Body of pancreas (tissue), 4 donors: ENCODE measurements at regions not wholly inside any gene's neighbourhood (a gene's known extent, or its start where the extent isn't known, plus 50 kb on each side); places are given as distances from the start of the nearest gene placed in this dataset.
"Not testable (repeated sequence)": the region's sequence is repeated elsewhere in the genome, so short reads cannot be mapped to it uniquely, and the experiment has no call there.

ENCODE experiments used
- ATAC-seq: fragments of 150-250 bp; one replicate; pipeline ENCODE4 v1.9.1; 2016
- DNase-seq, 4 donors: peaks; one replicate each; pipeline ENCODE4 v3.0.0-alpha.2; 2019
- H3K27ac ChIP-seq, 4 donors: fragments of 200-600 bp; sonication (generic); 1 replicate in 3 of 4; 2 replicates in 1 of 4; pipeline versions ENCODE4 v1.5.1 to v1.6.1; 2016 to 2019; ENCODE audit warnings: mild to moderate bottlenecking in 1 of 4, mixed read lengths in 1 of 4, moderate library complexity in 1 of 4
- H3K27me3 ChIP-seq, 2 donors: fragments of 200-600 bp; sonication (generic); one replicate each; pipeline ENCODE4 v1.6.0; 2016; ENCODE audit warnings: mild to moderate bottlenecking in 1 of 2
- H3K36me3 ChIP-seq, 2 donors: fragments of 200-600 bp; sonication (generic); replicated peaks in 1 of 2; 2 replicates each; pipeline ENCODE4 v1.5.1; 2016; ENCODE audit warnings: low read depth in 2 of 2; ENCODE audit not compliant: insufficient read depth in 1 of 2
- H3K4me1 ChIP-seq: fragments of 200-600 bp; sonication (generic); one replicate; pipeline ENCODE4 v1.6.0; 2016
- H3K4me3 ChIP-seq, 2 donors: fragments of 200-600 bp; sonication (generic); 1 replicate in 1 of 2; 2 replicates in 1 of 2; pipeline ENCODE4 v1.5.1; 2016 to 2019
- H3K9me3 ChIP-seq, 3 donors: fragments of 200-600 bp; sonication (generic); 1 replicate in 2 of 3; 2 replicates in 1 of 3; pipeline ENCODE4 v1.5.1; 2016
- POLR2A ChIP-seq, 3 donors: fragments of 450-650 bp; IDR thresholded peaks; one replicate each; pipeline ENCODE4 v1.6.1; 2016; ENCODE audit warnings: antibody characterized with exemption in 3 of 3, mild to moderate bottlenecking in 2 of 3
- WGBS, 2 donors: methylation state at CpG; one replicate each; pipeline ENCODE4 v1.1.5; 2017; 5-methylcytosine and 5-hydroxymethylcytosine counted together
- intact Hi-C: fragments of 100-400 bp; cut with DNase I; formaldehyde crosslinking; loops from one replicate; pipeline ENCODE4 v1.15.1; 2023
- TF ChIP-seq, protein P1 (sequence below), 7 experiments: fragments of 450-650 bp in 4 of 7; fragments of 200-600 bp in 3 of 7; sonication (generic) in 3 of 7; IDR thresholded peaks; one replicate each; pipeline ENCODE4 v1.5.1; 2016 to 2019; ENCODE audit warnings: antibody characterized with exemption in 7 of 7

GRCh38 chr2:167814881-167815718 is 432.3 kb downstream of the STK39 start:
- 68 to 69% methylated on average over 10 of the region's 10 CpGs for WGBS, 2 donors
- Histone ChIP-seq H3K9me3 (no peaks in the 10 kb centered on the region), H3K4me3 (no peak overlapping the region), H3K36me3 (no peaks in the 10 kb centered on the region), H3K27me3 (no peaks in the 10 kb centered on the region), H3K4me1 (peaks cover 10% of the 10 kb centered on the region), H3K27ac (peak overlapping the region in 2 of 4 donors; percentile 3 to 18)
- TF ChIP-seq, protein P1, sequence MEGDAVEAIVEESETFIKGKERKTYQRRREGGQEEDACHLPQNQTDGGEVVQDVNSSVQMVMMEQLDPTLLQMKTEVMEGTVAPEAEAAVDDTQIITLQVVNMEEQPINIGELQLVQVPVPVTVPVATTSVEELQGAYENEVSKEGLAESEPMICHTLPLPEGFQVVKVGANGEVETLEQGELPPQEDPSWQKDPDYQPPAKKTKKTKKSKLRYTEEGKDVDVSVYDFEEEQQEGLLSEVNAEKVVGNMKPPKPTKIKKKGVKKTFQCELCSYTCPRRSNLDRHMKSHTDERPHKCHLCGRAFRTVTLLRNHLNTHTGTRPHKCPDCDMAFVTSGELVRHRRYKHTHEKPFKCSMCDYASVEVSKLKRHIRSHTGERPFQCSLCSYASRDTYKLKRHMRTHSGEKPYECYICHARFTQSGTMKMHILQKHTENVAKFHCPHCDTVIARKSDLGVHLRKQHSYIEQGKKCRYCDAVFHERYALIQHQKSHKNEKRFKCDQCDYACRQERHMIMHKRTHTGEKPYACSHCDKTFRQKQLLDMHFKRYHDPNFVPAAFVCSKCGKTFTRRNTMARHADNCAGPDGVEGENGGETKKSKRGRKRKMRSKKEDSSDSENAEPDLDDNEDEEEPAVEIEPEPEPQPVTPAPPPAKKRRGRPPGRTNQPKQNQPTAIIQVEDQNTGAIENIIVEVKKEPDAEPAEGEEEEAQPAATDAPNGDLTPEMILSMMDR (IDR thresholded peaks at IDR 0.05): no peak
- no peak for TF ChIP-seq POLR2A (IDR thresholded peaks at IDR 0.05)
- DNase-seq (peak in 1 of 4 donors; percentile 7), ATAC-seq (peak; percentile 58)
- intact Hi-C loops: no loop called here

DNA sequence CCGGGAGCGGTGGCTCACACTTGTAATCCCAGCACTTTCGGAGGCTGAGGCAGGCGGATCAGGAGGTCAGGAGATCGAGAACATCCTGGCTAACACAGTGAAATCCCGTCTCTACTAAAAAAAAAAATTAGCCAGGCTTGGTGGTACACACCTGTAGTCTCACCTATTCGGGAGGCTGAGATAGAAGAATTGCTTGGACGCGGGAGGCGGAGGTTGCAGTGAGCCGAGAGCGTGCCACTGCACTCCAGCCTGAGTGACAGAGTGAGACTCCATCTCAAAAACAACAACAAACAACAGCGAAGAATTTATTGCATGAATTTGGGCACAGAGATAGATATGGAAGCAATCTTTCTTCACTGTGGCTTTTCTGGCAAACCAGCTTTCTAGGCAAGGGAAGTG is 432.9 kb downstream of the STK39 start:
- H3K27ac ChIP-seq, DNase-seq, ATAC-seq, intact Hi-C loops, H3K27me3 ChIP-seq, H3K9me3 ChIP-seq, H3K4me1 ChIP-seq, H3K4me3 ChIP-seq, H3K36me3 ChIP-seq: not testable (repeated sequence)
- 91 to 97% methylated on average over 13 of the region's 13 CpGs for WGBS, 2 donors

DNA sequence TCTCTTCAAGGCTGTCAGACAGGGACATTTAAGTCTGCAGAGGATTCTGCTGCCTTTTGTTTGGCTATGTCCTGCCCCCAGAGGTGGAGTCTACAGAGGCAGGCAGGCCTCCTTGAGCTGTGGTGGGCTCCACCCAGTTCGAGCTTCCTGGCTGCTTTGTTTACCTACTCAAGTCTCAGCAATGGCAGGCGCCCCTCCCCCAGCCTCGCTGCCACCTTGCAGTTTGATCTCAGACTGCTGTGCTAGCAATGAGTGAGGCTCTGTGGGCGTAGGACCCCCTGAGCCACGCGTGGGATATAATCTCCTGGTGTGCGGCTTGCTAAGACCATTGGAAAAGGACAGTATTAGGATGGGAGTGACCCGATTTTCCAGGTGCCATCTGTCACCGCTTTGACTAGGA is 437.6 kb downstream of the STK39 start:
- intact Hi-C loops, ATAC-seq: not testable (repeated sequence)

DNA sequence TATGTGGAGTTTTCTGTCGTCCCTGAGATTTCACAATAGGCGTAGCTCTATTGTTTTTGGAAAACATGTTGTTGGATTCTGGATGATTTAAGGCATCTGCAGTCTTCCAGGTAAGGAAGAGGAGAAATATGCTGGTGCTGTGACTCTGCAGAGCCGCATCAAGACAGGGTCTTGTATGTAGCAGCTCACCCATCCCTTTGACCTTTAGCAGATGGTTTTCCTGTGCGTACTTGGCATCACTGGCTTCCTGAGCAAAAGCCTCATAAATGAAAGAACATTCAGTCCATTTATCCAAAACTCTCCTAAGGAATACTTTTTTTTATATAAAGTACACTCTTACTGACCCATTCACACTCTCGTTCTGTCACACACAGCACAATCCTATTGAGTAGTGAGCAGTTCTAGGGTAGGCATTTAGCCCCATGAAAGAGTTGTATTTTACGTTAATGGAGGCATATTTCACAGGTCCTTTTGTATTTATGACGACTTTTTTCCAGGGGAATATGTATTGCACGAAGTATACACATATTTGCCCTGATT is 443.9 kb downstream of the STK39 start:
- WGBS, 2 donors: 71 to 74% methylated on average over 8 of the region's 8 CpGs
- intact Hi-C loops: no loop called here

More for the DNA sequence above, 437.6 kb downstream of the STK39 start:
- not testable (repeated sequence) for H3K4me3 ChIP-seq, H3K27me3 ChIP-seq, DNase-seq, H3K9me3 ChIP-seq, H3K36me3 ChIP-seq, H3K4me1 ChIP-seq, H3K27ac ChIP-seq
- WGBS, 2 donors: 80 to 93% methylated on average over 8 to 9 of the region's 9 CpGs

GRCh38 chr2:167794554-167795255 is 452.7 kb downstream of the STK39 start:
- H3K27ac ChIP-seq: no peak overlapping the region

More for the DNA sequence above, 443.9 kb downstream of the STK39 start:
- ATAC-seq (no peak), DNase-seq (no peak)
- H3K4me1 ChIP-seq: no peaks in the 10 kb centered on the region
- TF ChIP-seq POLR2A (IDR thresholded peaks at IDR 0.05): no peak
- TF ChIP-seq, protein P1 (IDR thresholded peaks at IDR 0.05): no peak
- no peaks in the 10 kb centered on the region for H3K36me3 ChIP-seq
- no peaks in the 10 kb centered on the region for H3K27me3 ChIP-seq
- H3K27ac ChIP-seq: no peak overlapping the region
- H3K4me3 ChIP-seq: no peak overlapping the region
- no peaks in the 10 kb centered on the region for H3K9me3 ChIP-seq

More at GRCh38 chr2:167794554-167795255, 452.7 kb downstream of the STK39 start:
- TF ChIP-seq, protein P1 (IDR thresholded peaks at IDR 0.05): no peak
- TF ChIP-seq POLR2A (IDR thresholded peaks at IDR 0.05): no peak
- Histone ChIP-seq H3K27me3 (no peaks in the 10 kb centered on the region), H3K4me1 (no peaks in the 10 kb centered on the region), H3K4me3 (no peak overlapping the region), H3K9me3 (no peaks in the 10 kb centered on the region), H3K36me3 (no peaks in the 10 kb centered on the region)
- WGBS, 2 donors: 56 to 61% methylated on average over 3 of the region's 3 CpGs
- no peak for DNase-seq
- intact Hi-C loops: no loop called here
- ATAC-seq: no peak
